ENCODE measurements at regions not wholly inside any gene's neighbourhood (a gene's known extent, or its start where the extent isn't known, plus 50 kb on each side); places are given as distances from the start of the nearest gene placed in this dataset.

- H3K27me3 ChIP-seq = no peaks in the 10 kb centered on the region
- H3K4me1 ChIP-seq = no peaks in the 10 kb centered on the region
- TF ChIP-seq, protein P1, sequence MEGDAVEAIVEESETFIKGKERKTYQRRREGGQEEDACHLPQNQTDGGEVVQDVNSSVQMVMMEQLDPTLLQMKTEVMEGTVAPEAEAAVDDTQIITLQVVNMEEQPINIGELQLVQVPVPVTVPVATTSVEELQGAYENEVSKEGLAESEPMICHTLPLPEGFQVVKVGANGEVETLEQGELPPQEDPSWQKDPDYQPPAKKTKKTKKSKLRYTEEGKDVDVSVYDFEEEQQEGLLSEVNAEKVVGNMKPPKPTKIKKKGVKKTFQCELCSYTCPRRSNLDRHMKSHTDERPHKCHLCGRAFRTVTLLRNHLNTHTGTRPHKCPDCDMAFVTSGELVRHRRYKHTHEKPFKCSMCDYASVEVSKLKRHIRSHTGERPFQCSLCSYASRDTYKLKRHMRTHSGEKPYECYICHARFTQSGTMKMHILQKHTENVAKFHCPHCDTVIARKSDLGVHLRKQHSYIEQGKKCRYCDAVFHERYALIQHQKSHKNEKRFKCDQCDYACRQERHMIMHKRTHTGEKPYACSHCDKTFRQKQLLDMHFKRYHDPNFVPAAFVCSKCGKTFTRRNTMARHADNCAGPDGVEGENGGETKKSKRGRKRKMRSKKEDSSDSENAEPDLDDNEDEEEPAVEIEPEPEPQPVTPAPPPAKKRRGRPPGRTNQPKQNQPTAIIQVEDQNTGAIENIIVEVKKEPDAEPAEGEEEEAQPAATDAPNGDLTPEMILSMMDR (IDR thresholded peaks at IDR 0.05) = no peak
- TF ChIP-seq POLR2AphosphoS5 (IDR thresholded peaks at IDR 0.05) = no peak
- TF ChIP-seq EP300 (IDR thresholded peaks at IDR 0.05) = no peak
- TF ChIP-seq POLR2A (IDR thresholded peaks at IDR 0.05) = no peak
- DNase-seq (no peak), ATAC-seq (ENCODE audit: low FRiP score in 2 of 2) (no peak)
- H3K9me3 ChIP-seq = peaks cover 0 to 10% (median 3%) of the 10 kb centered on the region in 4 donors
- H3K4me3 ChIP-seq = no peak overlapping the region
- no peak overlapping the region for H3K27ac ChIP-seq
- H3K36me3 ChIP-seq = no peaks in the 10 kb centered on the region
- 86 to 92% methylated on average over 1 of the region's 1 CpG for WGBS, 2 donors
These were observed 222.0 kb upstream of the DPPA4 start for GRCh38 chr3:109559389-109559788.

DNA sequence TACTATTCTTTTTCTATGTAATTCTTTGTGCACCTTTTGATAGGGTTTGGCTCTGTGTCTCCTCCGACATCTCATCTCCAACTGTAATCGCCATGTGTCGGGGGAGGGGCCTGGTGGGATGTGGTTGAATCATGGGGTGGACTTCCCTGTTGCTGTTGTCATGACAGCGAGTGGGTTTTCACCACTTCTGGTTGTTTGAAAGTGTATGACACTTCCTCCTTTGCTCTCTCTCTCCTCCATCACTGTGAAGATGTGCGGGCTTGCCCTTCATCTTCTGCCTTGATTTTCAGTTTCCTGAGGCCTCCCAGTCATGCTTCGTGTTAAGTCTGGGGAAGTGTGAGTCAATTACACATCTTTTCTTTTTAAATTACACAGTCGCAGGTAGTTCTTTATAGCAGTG, 225.8 kb upstream of the DPPA4 start:
- no peaks in the 10 kb centered on the region for H3K4me1 ChIP-seq
- no peaks in the 10 kb centered on the region for H3K27me3 ChIP-seq
- TF ChIP-seq, protein P1 (IDR thresholded peaks at IDR 0.05) = no peak
- no peak for TF ChIP-seq EP300 (IDR thresholded peaks at IDR 0.05)
- TF ChIP-seq POLR2A (IDR thresholded peaks at IDR 0.05) = no peak
- no peak for TF ChIP-seq POLR2AphosphoS5 (IDR thresholded peaks at IDR 0.05)
- no peak overlapping the region for H3K4me3 ChIP-seq
- H3K36me3 ChIP-seq = no peaks in the 10 kb centered on the region
- ATAC-seq (ENCODE audit: low FRiP score in 2 of 2) = no peak
- no peak for DNase-seq
- 66 to 78% methylated on average over 7 of the region's 7 CpGs for WGBS, 2 donors
- no peak overlapping the region for H3K27ac ChIP-seq
- peaks cover 0 to 10% (median 1%) of the 10 kb centered on the region in 4 donors for H3K9me3 ChIP-seq

- Histone ChIP-seq H3K27ac (no peak overlapping the region), H3K36me3 (no peaks in the 10 kb centered on the region), H3K9me3 (no peaks in the 10 kb centered on the region), H3K4me1 (no peaks in the 10 kb centered on the region), H3K27me3 (no peaks in the 10 kb centered on the region), H3K4me3 (no peak overlapping the region)
- WGBS, 2 donors = 69 to 70% methylated on average over 2 of the region's 2 CpGs
- no peak for ATAC-seq (ENCODE audit: low FRiP score in 2 of 2)
- no peak for TF ChIP-seq POLR2AphosphoS5 (IDR thresholded peaks at IDR 0.05)
- no peak for DNase-seq
These were observed 231.9 kb upstream of the DPPA4 start for GRCh38 chr3:109569135-109569846.

DNA sequence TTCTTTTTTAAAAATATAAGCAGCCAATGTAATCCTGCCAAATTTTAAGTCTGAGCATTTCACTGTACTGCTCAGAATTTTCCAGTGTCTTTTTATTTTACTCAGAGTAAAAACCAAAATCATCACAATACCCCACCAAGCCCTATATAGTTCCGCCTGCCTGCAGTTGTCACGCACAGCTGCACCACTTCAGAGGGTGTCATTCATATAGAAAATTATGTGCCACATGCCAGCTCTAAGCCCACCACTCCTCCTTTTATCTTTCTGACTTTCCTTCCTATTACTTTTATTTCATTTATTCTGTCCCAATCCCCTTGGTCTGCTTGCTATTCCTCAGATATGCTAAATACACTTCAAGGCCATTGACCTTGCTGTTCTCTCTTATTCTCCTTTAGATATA, 233.1 kb upstream of the DPPA4 start:
- no peaks in the 10 kb centered on the region for H3K27me3 ChIP-seq
- H3K4me1 ChIP-seq = no peaks in the 10 kb centered on the region
- TF ChIP-seq POLR2A (IDR thresholded peaks at IDR 0.05) (no peak), EP300 (IDR thresholded peaks at IDR 0.05) (no peak), POLR2AphosphoS5 (IDR thresholded peaks at IDR 0.05) (no peak)
- TF ChIP-seq, protein P1 (IDR thresholded peaks at IDR 0.05) = no peak
- H3K9me3 ChIP-seq = no peaks in the 10 kb centered on the region
- H3K27ac ChIP-seq = no peak overlapping the region
- H3K36me3 ChIP-seq = no peaks in the 10 kb centered on the region
- ATAC-seq (ENCODE audit: low FRiP score in 2 of 2) = no peak
- no peak overlapping the region for H3K4me3 ChIP-seq
- WGBS, 2 donors = 91 to 92% methylated on average over 2 of the region's 2 CpGs
- DNase-seq = no peak

GRCh38 chr3:109572301-109572700, 235.0 kb upstream of the DPPA4 start:
- ATAC-seq (ENCODE audit: low FRiP score in 2 of 2) (no peak), DNase-seq (no peak)
- TF ChIP-seq, protein P1 (IDR thresholded peaks at IDR 0.05) = no peak
- TF ChIP-seq EP300 (IDR thresholded peaks at IDR 0.05) = no peak
- Histone ChIP-seq H3K4me3 (no peak overlapping the region), H3K4me1 (no peaks in the 10 kb centered on the region), H3K27ac (no peak overlapping the region), H3K9me3 (no peaks in the 10 kb centered on the region), H3K27me3 (no peaks in the 10 kb centered on the region), H3K36me3 (no peaks in the 10 kb centered on the region)
- WGBS, 2 donors = 90 to 97% methylated on average over 1 of the region's 1 CpG
